Small intestine (tissue), 7 donors: ENCODE measurements at regions not wholly inside any gene's neighbourhood (a gene's known extent, or its start where the extent isn't known, plus 50 kb on each side); places are given as distances from the start of the nearest gene placed in this dataset.

Source experiments
- DNase-seq, 2 donors: peaks; one replicate each; pipeline versions ENCODE4 v3.0.0 to v3.0.0-alpha.2; 2013
- FAIRE-seq: peaks from 2 replicates; lab custom pipeline; 2012; peaks lifted over from hg19 to GRCh38; lab: Jason Lieb, UNC
- H3K27ac ChIP-seq, 3 donors: one replicate each; pipeline ENCODE4 v1.5.1; 2013; ENCODE audit warnings: low read length in 2 of 3, mild to moderate bottlenecking in 2 of 3, control low read depth in 1 of 3, inconsistent platforms in 1 of 3, low read depth in 1 of 3, moderate library complexity in 1 of 3
- H3K27me3 ChIP-seq, 3 donors: one replicate each; pipeline ENCODE4 v1.6.1; 2013; ENCODE audit warnings: low read length in 3 of 3, inconsistent platforms in 1 of 3; ENCODE audit not compliant: control insufficient read depth in 3 of 3, insufficient read depth in 3 of 3
- H3K36me3 ChIP-seq, 3 donors: one replicate each; pipeline ENCODE4 v1.6.1; 2013; ENCODE audit warnings: low read length in 3 of 3, inconsistent platforms in 1 of 3, low read depth in 1 of 3, mild to moderate bottlenecking in 1 of 3, moderate library complexity in 1 of 3; ENCODE audit not compliant: control insufficient read depth in 3 of 3, insufficient read depth in 2 of 3
- H3K4me1 ChIP-seq, 3 donors: one replicate each; pipeline ENCODE4 v1.6.1; 2013; ENCODE audit warnings: low read length in 2 of 3, inconsistent platforms in 1 of 3, low read depth in 1 of 3, mild to moderate bottlenecking in 1 of 3, moderate library complexity in 1 of 3; ENCODE audit not compliant: control insufficient read depth in 3 of 3, insufficient read depth in 2 of 3
- H3K4me3 ChIP-seq, 3 donors: one replicate each; pipeline ENCODE4 v1.5.1; 2013; ENCODE audit warnings: low read length in 3 of 3, control low read depth in 1 of 3, inconsistent platforms in 1 of 3, low read depth in 1 of 3, mild to moderate bottlenecking in 1 of 3, moderate library complexity in 1 of 3
- H3K9me3 ChIP-seq, 2 donors: one replicate each; pipeline ENCODE4 v1.6.1; 2013; ENCODE audit warnings: low read depth in 1 of 2, low read length in 1 of 2; ENCODE audit not compliant: control insufficient read depth in 2 of 2, insufficient read depth in 1 of 2
- WGBS, 3 donors: extraction: QIAGEN DNeasy Blood & Tissue Kit; methylation state at CpG; one replicate each; pipeline ENCODE4 v1.1.7; 2013; 5-methylcytosine and 5-hydroxymethylcytosine counted together
- donor health status: healthy with polysubstance abuse.
- donor health status: control.
- donor health status: control.
- donor health status: Bipolar disorder and iron deficiency.
- donor health status: healthy.

DNA sequence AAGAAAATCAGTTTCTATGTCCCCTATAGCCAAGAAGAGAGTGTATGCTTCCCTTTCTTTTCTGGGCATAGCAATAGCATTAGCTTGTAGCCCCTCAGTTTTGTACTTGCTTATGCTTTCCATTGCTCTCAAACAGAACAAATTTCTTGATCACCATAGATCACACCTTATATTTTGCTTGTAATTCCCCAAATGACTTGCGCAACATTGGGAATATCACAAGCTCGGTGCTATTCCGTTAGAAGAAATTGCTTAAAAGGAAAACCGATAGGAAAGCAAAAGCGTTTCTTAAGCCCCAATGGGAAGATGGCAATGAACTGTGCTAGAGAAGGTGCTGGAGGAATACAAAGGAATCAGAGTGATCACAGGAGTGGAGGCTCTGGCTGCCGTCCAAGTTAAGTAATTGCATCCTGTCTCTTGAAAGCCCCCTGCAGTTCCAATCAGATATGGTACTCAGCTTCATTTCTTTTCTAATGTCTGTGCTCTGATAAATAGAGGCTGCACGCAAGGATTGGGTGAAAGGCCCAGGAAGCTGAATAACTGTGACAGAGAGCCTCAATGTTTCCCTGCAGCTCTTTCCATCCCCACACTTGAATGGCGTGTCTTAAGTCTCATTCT lies 182.1 kb upstream of the KIRREL3 start:
- Histone ChIP-seq H3K4me3 (no peak overlapping the region), H3K4me1 (no peaks in the 10 kb centered on the region), H3K27me3 (no peaks in the 10 kb centered on the region), H3K9me3 (no peaks in the 10 kb centered on the region), H3K27ac (no peak overlapping the region), H3K36me3 (no peaks in the 10 kb centered on the region)
- no peak for FAIRE-seq
- WGBS, 3 donors = 74 to 77% (median 76%) methylated on average over 8 of the region's 8 CpGs
- DNase-seq = no peak

DNA sequence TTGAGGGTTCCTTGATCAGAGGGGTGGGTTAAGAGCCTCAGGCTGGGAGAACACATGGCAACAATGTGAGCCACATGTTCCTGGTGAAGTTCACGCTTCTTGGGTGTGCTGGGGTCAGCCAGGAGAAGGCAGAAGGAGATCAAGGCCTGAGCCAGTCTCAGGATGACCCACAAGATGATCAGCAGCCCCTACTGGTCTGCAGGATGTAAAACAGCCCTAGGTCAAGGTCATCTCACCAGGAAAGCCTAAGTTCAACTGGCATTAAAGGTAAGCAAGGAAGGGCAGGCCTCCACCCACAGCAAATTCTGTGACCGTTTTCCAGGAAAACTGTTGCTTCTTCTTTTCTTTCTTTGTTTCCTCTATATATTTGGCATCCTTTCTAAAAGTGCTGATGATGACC lies 156.7 kb upstream of the KIRREL3 start:
- H3K27me3 ChIP-seq = no peaks in the 10 kb centered on the region
- DNase-seq = no peak
- WGBS, 3 donors = 75 to 84% (median 78%) methylated on average over 2 of the region's 2 CpGs
- FAIRE-seq = no peak
- H3K4me3 ChIP-seq = no peak overlapping the region
- no peak overlapping the region for H3K27ac ChIP-seq
- no peaks in the 10 kb centered on the region for H3K9me3 ChIP-seq
- H3K36me3 ChIP-seq = no peaks in the 10 kb centered on the region
- no peaks in the 10 kb centered on the region for H3K4me1 ChIP-seq

DNA sequence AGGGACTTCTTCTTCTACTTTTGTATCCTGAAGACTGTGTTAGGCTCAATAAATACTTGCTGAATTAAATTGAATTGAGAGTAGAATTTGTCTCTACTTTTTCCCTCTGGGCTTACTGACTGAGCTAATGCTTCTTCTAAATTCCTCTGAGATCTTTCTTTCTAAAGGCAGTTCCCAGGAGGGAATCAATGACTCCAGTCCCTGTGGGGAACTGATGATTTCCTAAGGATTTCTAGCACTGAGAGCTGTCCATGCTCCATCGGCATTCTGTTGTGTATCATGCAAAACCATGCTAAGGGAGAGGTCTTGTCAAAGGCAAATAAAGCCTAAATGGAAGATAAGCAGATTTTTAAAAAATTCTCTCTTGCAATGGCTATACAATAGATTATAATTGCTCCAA lies 148.8 kb upstream of the KIRREL3 start:
- no peaks in the 10 kb centered on the region for H3K4me1 ChIP-seq
- DNase-seq (no peak), FAIRE-seq (no peak)
- no peak overlapping the region for H3K27ac ChIP-seq
- H3K4me3 ChIP-seq = no peak overlapping the region
- no peaks in the 10 kb centered on the region for H3K9me3 ChIP-seq
- no peaks in the 10 kb centered on the region for H3K36me3 ChIP-seq
- no peaks in the 10 kb centered on the region for H3K27me3 ChIP-seq
- 54 to 81% (median 74%) methylated on average over 1 of the region's 1 CpG for WGBS, 3 donors

DNA sequence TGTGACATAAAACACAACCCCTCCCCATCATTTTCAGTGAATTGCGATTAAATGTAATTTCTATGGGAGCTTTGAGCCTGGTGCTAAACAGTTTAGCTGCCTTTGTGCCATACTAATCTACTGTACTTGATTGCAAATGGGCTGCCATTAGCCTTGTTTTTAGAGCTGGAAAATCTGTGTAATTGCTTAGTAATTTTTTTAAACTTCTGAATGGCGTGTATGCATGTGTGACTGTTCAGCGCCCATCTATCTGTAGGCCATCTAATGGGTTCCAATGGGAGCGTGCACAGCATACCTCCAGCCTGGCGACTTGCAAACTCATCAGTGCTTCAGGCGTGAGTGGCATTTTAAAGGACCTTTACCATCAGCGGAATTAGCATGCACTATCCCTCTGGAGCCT lies 142.7 kb upstream of the KIRREL3 start:
- Histone ChIP-seq H3K4me1 (no peaks in the 10 kb centered on the region), H3K36me3 (no peaks in the 10 kb centered on the region), H3K27ac (no peak overlapping the region), H3K9me3 (no peaks in the 10 kb centered on the region), H3K4me3 (no peak overlapping the region), H3K27me3 (no peaks in the 10 kb centered on the region)
- no peak for FAIRE-seq
- 87 to 93% (median 92%) methylated on average over 7 of the region's 7 CpGs for WGBS, 3 donors
- no peak for DNase-seq

DNA sequence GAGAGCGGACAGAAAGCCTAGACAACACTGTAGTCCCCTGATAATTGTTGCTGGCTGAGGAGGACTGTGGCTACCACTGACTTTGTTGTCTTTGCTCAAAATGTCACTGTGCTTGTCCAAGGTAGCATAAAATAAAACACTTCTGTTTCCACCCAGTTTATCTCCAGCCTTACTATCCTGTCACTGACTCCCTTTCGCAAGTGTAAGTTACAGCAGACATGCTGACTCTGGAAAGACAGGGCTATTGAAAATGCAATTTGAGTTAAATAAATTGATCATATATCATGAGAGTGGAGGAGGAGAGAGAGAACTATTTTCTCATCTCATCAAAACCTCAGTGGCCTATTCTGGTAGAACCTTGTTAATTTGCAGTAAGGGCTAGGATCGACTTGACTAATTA lies 138.0 kb upstream of the KIRREL3 start:
- Histone ChIP-seq H3K27me3 (no peaks in the 10 kb centered on the region), H3K4me1 (no peaks in the 10 kb centered on the region), H3K27ac (no peak overlapping the region), H3K9me3 (no peaks in the 10 kb centered on the region), H3K36me3 (no peaks in the 10 kb centered on the region), H3K4me3 (no peak overlapping the region)
- FAIRE-seq (no peak), DNase-seq (no peak)
- WGBS, 3 donors = 86 to 90% (median 90%) methylated on average over 3 of the region's 3 CpGs

DNA sequence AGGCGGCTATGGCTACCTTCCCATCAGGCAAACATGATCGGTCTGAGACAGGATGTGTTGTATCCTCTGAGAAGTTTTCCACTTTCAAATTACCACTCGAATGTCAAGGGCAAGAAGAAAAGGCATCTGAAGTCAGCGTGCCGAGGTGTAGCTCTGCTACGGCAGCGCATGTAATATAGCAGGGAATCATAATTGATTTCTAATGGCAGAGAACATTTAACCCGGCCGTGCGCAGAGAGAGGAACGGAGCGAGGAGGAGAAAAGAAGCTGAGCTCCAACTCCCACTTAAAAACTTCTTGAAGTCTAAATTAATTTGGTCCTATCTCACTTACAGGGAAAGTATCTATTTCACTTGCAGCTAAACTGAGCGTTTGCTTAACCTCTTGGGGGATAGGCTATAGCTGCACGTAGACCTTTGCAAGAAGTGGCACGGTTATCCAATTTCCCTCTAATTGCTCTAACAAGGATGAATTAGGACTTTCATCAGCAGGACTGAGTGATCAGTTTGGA lies 137.3 kb upstream of the KIRREL3 start:
- H3K9me3 ChIP-seq = no peaks in the 10 kb centered on the region
- H3K4me3 ChIP-seq = no peak overlapping the region
- no peak overlapping the region for H3K27ac ChIP-seq
- no peaks in the 10 kb centered on the region for H3K36me3 ChIP-seq
- H3K27me3 ChIP-seq = no peaks in the 10 kb centered on the region
- no peak for DNase-seq
- FAIRE-seq = no peak
- H3K4me1 ChIP-seq = no peaks in the 10 kb centered on the region
- WGBS, 3 donors = 81 to 86% (median 85%) methylated on average over 15 of the region's 15 CpGs

DNA sequence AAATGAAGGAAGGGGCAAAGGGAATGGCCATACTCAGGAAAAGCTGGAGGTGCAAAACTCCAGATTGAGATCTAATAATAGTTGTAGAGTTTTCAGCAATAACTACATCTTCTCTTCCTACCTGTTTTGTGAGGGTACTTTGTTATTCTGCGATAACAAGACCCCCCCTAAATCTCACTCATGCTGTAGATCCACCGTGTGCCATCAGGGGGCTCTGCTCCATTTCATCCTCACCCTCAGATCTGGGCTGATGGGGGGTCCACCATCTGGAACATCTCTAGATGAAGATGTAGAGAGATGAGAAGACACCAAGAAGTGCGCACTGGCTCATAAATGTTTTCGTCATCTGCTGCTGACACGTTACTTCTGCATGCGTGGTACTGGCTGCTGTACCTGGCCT lies 135.9 kb upstream of the KIRREL3 start:
- no peak for FAIRE-seq
- no peaks in the 10 kb centered on the region for H3K4me1 ChIP-seq
- no peaks in the 10 kb centered on the region for H3K36me3 ChIP-seq
- WGBS, 3 donors = 90 to 92% (median 91%) methylated on average over 6 of the region's 6 CpGs
- no peak for DNase-seq
- H3K27me3 ChIP-seq = no peaks in the 10 kb centered on the region
- no peak overlapping the region for H3K27ac ChIP-seq
- H3K4me3 ChIP-seq = no peak overlapping the region
- no peaks in the 10 kb centered on the region for H3K9me3 ChIP-seq

DNA sequence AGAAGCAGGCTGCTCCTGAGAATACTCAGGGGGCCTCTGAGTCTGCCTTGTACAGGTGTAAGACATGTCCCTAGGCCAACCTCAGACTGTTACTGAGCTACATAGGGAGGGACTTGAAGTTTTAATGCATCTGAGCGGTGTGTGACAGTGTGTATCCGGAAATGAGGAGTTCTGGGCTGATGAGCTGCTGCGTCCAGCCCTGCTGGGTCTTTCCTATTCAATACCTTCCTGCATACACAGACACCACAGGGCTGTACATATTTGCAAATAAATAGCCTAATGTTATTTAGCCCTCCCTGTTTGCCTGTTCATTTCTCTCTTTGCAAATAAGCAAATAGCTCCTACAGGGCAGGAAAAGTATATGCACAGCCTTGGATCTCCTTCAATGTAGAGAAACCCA lies 134.7 kb upstream of the KIRREL3 start:
- no peak for DNase-seq
- Histone ChIP-seq H3K27me3 (no peaks in the 10 kb centered on the region), H3K9me3 (no peaks in the 10 kb centered on the region), H3K27ac (no peak overlapping the region), H3K4me3 (no peak overlapping the region), H3K4me1 (no peaks in the 10 kb centered on the region), H3K36me3 (no peaks in the 10 kb centered on the region)
- no peak for FAIRE-seq
- WGBS, 3 donors = 82 to 87% (median 85%) methylated on average over 3 of the region's 3 CpGs

DNA sequence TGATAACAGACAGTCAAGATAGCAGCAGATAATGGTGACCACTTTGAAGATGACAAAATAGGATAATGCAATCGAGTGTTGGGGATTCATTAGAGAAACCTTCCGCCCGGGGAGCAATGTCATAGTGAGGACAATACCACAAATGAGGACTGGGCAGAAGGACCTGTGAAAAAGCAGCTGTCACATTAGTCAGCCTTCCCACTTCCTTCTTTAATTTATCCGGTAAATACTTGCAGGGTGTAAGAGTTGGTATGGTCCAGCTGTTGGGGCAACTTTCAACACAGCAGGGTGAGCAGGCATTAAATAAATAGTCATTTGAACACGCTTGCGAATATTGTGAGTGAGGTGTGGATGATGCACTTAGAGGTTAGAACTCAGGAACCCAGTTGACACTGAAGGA lies 132.5 kb upstream of the KIRREL3 start:
- H3K4me3 ChIP-seq = no peak overlapping the region
- H3K9me3 ChIP-seq = no peaks in the 10 kb centered on the region
- FAIRE-seq (no peak), DNase-seq (no peak)
- no peaks in the 10 kb centered on the region for H3K27me3 ChIP-seq
- H3K27ac ChIP-seq = no peak overlapping the region
- H3K4me1 ChIP-seq = peaks cover 0 to 4% (median 0%) of the 10 kb centered on the region in 3 donors
- 56 to 74% (median 60%) methylated on average over 6 of the region's 6 CpGs for WGBS, 3 donors
- no peaks in the 10 kb centered on the region for H3K36me3 ChIP-seq
